C4-2B (cell line): ENCODE measurements at regions not wholly inside any gene's neighbourhood (a gene's known extent, or its start where the extent isn't known, plus 50 kb on each side); places are given as distances from the start of the nearest gene placed in this dataset.

Experiments
- ZFX ChIP-seq: fragments of 450-650 bp; IDR thresholded peaks from 2 replicates; pipeline ENCODE4 v1.6.1; 2017
- TF ChIP-seq, protein P1 (sequence below): fragments of 450-650 bp; conservative IDR thresholded peaks from 2 replicates; pipeline ENCODE4 v1.5.1; 2017; ENCODE audit warnings: mild to moderate bottlenecking

DNA sequence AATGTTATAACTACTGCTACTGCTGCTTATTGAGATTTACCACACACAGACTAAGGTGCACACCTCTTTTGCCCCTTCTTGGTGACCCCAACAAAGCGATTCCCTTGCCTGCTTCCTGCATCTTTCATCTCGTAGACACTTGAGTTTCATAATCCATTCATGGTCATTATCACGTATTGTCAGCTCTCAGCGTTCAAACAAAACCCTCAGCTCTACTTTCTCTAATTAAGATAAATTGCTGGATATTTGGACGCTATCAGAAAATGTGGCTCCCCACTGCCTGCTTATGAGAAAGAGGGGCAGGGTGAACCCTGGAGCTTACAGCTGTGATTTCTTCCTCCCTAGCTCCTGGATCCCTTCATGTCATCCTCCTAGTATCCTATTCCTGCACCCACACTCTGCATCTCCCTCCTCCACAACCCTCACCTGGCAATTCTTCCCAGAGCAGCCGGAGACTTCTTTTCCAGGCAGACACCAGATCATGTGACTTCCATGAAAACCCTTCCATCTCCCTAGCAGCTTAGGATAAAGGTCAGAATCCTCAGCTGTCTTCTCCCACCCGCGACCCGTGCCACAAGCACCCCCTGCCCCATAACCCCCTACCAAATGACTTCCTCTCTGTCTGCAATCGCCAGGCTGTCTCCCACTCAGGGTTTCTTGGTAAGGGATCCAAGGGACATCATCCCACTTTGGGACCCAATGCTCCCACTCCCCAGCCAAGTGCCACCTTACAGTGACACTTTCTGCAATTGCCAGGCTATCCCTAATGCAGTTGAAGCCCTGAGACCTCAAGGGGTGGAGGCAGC is 146.5 kb downstream of the NSG2 start:
- TF ChIP-seq, protein P1, sequence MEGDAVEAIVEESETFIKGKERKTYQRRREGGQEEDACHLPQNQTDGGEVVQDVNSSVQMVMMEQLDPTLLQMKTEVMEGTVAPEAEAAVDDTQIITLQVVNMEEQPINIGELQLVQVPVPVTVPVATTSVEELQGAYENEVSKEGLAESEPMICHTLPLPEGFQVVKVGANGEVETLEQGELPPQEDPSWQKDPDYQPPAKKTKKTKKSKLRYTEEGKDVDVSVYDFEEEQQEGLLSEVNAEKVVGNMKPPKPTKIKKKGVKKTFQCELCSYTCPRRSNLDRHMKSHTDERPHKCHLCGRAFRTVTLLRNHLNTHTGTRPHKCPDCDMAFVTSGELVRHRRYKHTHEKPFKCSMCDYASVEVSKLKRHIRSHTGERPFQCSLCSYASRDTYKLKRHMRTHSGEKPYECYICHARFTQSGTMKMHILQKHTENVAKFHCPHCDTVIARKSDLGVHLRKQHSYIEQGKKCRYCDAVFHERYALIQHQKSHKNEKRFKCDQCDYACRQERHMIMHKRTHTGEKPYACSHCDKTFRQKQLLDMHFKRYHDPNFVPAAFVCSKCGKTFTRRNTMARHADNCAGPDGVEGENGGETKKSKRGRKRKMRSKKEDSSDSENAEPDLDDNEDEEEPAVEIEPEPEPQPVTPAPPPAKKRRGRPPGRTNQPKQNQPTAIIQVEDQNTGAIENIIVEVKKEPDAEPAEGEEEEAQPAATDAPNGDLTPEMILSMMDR, result no peak
- no peak for TF ChIP-seq ZFX
